ENCODE measurements at regions not wholly inside any gene's neighbourhood (a gene's known extent, or its start where the extent isn't known, plus 50 kb on each side); places are given as distances from the start of the nearest gene placed in this dataset.

DNA sequence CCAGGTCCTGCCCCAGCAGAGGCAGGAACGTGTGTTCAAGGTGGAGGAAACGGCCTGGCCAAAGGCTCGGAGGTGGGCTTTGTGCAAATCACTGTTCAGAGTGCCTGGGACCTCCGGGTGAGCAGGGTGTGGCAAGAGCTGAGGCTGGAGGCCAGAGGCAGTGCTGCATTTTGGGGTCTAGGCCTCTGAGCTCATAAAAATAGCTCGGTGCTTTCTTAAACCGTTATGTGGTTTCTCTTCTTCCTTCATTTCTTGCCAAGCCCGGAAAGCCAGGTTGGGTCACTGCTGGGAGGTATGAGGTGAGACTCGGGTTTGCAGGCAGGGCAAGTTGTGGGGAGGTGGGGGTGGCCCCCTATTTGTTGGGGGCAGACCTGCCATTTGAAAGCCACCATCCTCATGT lies 178.8 kb upstream of the MYL2 start:
- TF ChIP-seq TAF1 (IDR thresholded peaks at IDR 0.05; ENCODE audit: borderline replicate concordance, low read depth, low read length) (no peak), SRF (IDR thresholded peaks at IDR 0.05; ENCODE audit: low read depth in 2 of 2, low read length in 2 of 2) (no peak), POLR2A (IDR thresholded peaks at IDR 0.05; ENCODE audit: low read depth, low read length) (no peak), JUND (IDR thresholded peaks at IDR 0.05; ENCODE audit: low read depth, low read length) (no peak), LARP7 (IDR thresholded peaks at IDR 0.05) (no peak)
